Activated CD4-positive, alpha-beta T cell treated with anti-CD3 and anti-CD28 coated beads, Interleukin-2, Interleukin-4, amounts not matched to agents 100 ng/mL and 50 ng/mL, durations not matched to agents 16 hours and 8 hours (primary cell): ENCODE measurements at regions not wholly inside any gene's neighbourhood (a gene's known extent, or its start where the extent isn't known, plus 50 kb on each side); places are given as distances from the start of the nearest gene placed in this dataset.

ENCODE experiments used
- DNase-seq: peaks from one replicate; pipeline ENCODE4 v3.0.0-alpha.2; 2020; ENCODE audit warnings: low spot score

GRCh38 chr4:89665662-89666061 lies 171.3 kb downstream of the SNCA start:
- DNase-seq, result no peak

- no peak for DNase-seq
Measured at GRCh38 chr4:89664521-89664920, 172.4 kb downstream of the SNCA start.

GRCh38 chr4:89661173-89661899 lies 175.6 kb downstream of the SNCA start:
- DNase-seq, result no peak

GRCh38 chr4:89660444-89661172 lies 176.4 kb downstream of the SNCA start:
- DNase-seq, result no peak

GRCh38 chr4:89658701-89659024 lies 178.3 kb downstream of the SNCA start:
- DNase-seq, result no peak

GRCh38 chr4:89657931-89658700 lies 178.8 kb downstream of the SNCA start:
- DNase-seq, result peak; percentile 8

- DNase-seq, result no peak
Measured at GRCh38 chr4:89653012-89653411, 183.9 kb downstream of the SNCA start.

- no peak for DNase-seq
Measured at GRCh38 chr4:89645482-89645881, 191.5 kb downstream of the SNCA start.

- no peak for DNase-seq
Measured at GRCh38 chr4:89641367-89641687, 195.6 kb downstream of the SNCA start.

GRCh38 chr4:89640620-89641366 lies 196.2 kb downstream of the SNCA start:
- no peak for DNase-seq

- DNase-seq, result no peak
Measured at GRCh38 chr4:89639395-89639794, 197.6 kb downstream of the SNCA start.

- no peak for DNase-seq
Measured at GRCh38 chr4:89625599-89626293, 211.2 kb downstream of the SNCA start.

GRCh38 chr4:89619206-89619962 lies 217.6 kb downstream of the SNCA start:
- DNase-seq, result peak; percentile 3

GRCh38 chr4:89618151-89618550 lies 218.8 kb downstream of the SNCA start:
- DNase-seq, result no peak

GRCh38 chr4:89617317-89617716 lies 219.6 kb downstream of the SNCA start:
- DNase-seq, result no peak

GRCh38 chr4:89616382-89616781 lies 220.6 kb downstream of the SNCA start:
- DNase-seq, result no peak

GRCh38 chr4:89615051-89615450 lies 221.9 kb downstream of the SNCA start:
- DNase-seq, result no peak

- DNase-seq, result no peak
Measured at GRCh38 chr4:89614155-89614554, 222.8 kb downstream of the SNCA start.

GRCh38 chr4:89610236-89610635 lies 226.7 kb downstream of the SNCA start:
- no peak for DNase-seq

- DNase-seq, result no peak
Measured at GRCh38 chr4:89609756-89610155, 227.2 kb downstream of the SNCA start.

- no peak for DNase-seq
Measured at GRCh38 chr4:89604951-89605350, 232.0 kb downstream of the SNCA start.
